ENCODE measurements at regions not wholly inside any gene's neighbourhood (a gene's known extent, or its start where the extent isn't known, plus 50 kb on each side); places are given as distances from the start of the nearest gene placed in this dataset.

DNA sequence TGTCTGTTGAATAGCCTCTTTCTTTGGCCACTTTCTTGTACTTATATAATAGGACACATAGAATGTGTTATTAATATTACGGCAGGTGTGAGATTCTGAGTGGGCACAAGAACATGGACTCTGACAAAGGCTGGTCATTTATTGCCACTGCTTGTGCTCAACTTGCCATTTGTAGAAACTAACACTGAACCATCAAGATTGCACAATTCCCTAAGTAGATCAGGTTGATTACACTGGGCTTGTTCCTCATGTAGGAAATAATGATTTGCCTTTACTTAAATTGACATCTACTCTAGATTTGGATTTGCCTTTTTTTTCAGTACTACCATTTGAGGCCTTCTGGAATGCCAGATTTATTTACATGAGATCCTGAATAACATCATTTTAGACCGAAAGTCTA lies 342.7 kb upstream of the CWC22 start:
- DNase-seq: no peak

DNA sequence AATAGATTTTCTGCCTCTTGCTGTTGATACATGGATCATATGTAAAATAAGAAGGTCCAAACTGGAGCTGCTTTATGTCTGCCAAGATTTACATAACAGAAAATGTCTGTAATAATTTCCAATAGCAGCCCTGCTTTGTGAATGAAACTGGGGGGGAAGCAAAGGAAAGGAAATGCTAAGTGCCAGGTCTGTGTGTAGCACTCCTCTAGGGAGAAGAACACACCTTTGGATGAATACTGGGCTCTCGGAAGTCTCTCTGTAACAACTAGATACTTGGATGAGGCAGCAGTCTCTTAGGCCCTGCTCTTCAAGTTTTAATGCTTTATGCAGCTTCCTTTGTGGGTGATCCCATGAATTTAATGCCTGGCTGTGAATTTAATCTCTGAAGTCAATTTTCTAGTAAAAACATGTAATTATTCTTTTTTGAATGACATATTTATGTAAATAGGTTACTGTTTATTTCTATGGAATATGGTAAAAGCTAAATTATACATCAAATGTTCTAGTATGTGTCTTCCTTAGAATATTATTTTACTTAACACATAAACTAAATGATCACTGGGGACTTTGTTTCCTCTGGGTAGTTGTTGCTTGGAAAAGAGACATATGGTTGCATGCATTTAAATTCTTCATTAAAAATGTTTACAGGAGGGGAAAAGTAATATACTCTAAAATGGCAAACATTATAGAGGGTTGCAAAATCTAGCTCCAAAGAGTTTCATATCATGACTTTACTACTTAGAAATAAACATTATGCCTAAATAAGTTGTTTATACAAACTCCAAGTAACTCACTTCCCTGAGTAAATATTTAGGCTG lies 336.6 kb upstream of the CWC22 start:
- no peak for DNase-seq

DNA sequence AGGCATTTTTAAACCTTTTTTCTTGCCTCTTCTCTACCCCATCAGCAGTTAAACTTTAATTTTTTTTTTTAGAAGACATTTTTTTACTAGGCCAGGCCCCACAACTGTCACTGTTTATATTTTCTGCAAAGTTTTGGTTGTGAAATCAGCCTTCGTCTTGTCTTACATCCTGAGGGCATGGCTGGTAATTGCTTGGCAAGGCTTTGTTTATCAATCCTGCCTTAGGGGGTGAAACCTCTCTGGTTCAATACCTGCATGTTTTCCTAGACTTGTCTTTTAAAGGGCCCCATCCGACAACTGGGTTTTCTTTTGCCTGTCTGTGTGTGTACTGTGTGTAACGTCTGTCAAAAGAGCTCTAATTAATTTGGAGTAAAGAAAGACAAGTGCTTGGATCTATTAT lies 330.0 kb upstream of the CWC22 start:
- DNase-seq: no peak

DNA sequence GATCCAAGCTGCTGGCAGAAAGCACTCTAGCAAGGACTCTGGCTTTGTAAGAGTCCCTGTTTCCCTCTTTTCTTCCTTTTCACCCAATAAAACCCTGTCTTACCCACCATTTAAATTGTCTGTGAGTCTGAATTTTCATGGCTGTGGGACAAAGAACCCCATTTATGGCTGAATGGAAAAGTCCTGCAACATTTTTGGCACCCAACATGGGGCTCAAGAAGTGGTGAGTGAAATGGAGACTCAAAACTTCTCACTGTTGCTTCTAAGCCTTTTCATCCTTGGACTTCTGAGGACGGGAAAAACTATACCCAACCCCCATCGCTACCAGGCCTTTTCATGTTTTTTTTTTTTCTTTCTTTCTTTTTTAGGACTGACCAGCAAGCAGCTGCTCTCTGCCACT lies 329.5 kb upstream of the CWC22 start:
- DNase-seq: no peak

DNA sequence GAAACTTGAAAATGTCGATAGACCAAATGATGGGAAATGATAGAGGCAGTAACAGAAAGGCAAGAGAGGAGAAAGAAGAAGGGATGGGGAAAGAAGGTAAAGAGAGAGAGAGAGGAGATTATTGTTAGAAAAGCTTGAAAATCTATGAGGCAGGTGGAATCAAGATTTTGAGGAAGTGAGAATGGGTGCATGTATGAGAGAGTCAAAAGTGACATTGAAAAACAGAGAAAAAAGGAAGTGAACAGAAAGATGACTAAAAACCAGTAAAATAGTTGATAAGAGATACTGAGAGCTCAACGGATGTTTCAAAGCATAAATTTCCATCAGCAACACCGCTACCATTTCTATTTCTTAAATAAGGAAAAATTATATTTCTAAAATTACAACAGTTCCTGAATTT lies 327.4 kb upstream of the CWC22 start:
- no peak for DNase-seq

DNA sequence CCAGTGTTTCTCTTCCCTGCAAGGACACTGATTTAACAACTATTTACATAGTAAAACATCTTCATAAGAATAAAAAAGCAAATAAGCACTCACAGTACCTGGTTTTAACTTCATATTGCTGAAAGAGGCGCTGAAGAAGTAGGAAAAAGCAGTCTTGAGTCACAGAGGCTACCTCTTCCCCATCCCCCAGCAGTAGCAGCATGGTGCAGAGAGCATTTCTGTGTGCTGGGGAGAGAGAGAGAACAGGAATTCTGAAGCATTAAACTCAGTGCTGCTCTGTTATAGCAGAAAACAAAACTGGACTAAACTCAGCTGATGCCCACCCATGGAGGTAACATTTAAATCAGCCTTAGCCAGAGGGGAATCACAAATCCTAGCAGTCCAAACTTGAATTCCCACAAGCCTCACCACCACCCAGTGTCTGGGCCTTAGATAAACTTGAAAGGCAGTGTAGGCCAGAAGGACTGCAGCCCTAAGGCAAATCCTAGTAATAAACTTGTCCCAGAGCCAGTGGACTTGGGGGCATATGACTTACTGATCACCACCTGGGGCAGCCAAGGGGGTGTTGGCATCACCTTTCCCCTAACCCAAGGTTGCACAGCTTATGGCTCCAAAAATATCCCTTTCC lies 321.8 kb upstream of the CWC22 start:
- DNase-seq: no peak

DNA sequence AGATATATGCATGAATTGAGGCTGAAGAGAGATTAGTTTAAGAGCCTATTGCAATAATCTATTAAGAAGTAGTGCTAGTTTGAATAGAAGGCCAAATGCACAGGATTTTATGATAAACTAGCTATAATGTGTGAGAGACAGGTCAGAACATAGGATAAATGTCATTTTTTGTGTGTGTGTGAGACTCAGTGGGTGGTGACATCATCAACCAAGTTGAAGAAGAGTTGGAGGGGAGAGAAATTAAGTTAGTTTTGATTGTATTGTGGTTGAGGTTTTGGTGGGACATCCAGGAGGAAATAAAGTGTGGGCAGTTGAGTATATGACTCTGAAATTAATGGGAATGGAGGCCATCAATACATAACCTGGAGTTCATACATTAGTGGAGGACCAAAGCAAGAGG lies 320.1 kb upstream of the CWC22 start:
- DNase-seq: no peak

DNA sequence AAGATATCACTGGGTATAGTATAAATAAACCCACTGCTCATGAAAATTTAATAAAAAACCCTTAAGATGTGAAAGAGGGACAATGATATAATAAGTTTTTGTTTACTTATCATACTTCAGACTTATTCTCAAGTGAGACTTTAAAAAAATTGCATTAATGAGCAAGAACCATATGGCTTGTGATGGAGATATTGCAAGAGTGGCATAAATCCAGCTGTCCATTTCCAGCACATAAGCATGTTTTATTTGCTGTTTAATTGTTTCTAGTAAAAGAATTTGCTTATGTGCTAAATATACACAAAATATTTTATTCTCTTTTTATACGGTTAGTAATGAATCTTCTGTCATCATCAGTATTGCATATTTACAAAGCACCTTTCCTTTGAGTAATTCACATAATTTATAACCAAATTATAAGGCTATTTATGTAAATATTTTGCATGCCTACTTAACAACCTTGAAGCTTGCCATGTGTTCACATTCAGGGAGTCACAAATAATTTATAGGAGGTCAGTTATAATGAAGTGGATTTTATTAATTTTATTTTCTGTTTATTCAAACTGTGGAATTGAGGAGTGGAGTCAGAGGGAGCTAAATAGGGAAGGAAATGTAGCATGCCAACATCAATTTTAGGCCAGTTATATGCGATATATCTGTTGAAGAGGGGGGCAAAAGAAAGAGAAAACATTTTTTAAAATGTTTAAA lies 318.5 kb upstream of the CWC22 start:
- DNase-seq: peak; percentile 20

DNA sequence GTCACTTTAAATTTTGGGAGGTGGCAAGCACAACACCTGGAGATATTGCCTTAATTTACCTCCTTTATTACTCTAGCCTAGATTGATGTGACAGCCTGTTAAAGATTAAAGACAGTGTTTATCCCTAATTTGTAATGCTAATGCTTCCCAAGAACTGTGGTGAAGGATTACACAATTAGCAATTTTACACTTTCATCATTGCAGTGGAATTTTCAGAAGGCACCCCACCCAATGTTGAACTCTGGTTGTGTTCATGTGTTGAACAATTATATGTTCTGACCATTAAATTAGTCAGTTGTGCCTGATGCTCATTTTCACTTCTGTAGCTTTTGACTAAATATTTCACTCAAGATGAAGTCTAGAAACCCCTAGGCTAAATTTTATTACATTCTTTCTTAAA lies 317.1 kb upstream of the CWC22 start:
- DNase-seq: no peak

DNA sequence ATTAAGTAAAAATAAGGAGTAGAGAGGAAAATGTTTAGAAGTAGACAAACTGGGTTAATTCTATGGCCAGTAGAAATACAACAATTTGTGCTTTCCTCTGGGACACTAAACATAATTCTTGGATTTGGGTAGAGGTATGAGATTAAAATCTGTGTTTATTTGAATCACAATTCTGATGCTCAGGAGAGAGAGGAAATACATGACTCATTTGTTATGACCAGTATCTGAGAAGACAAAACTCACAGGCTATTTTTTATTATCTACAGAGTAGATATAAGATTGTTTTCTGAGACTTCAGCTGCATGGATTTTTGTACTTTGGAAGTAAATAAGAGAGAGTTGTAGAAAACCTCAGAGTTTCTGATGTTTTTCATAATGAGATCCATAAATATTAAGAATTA lies 315.7 kb upstream of the CWC22 start:
- no peak for DNase-seq

DNA sequence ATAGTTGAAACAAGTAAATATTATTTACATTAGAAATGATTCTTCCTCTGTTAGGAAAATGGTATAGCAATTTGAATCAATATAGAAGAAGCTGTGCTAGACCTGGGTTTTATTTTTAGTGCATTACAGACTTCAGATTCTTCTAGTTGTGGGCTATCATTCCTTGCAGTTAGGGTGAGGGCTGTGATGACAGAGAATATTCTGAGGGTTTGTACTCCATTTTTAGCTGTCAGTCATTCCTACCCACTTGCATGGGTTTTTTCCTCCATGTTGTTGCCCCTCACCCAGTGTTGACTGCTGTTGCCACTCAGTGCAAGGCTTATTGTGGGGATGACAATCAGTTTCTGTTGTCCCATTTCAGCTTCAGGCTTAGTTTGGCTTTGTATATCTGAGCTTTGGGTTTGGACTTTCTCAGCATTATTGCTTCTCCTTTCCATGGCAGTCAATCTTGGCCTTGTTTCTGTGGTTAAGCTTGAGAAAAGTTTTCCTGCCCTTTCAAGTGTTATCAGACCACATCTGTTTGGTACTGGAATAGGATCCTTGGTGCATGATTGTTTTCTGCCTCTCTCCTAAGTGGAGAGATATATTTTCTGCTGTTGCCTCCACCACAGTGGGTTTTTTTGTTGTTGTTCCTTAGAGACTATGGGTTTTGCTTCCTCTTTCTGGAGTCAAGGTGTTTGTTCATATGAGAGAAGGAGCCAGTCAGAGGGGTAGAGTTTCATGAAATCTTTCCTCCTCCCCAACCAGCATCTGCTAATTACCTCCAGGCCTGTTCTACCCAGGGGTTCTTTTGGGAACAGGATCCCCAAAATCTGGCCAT lies 312.7 kb upstream of the CWC22 start:
- no peak for DNase-seq

DNA sequence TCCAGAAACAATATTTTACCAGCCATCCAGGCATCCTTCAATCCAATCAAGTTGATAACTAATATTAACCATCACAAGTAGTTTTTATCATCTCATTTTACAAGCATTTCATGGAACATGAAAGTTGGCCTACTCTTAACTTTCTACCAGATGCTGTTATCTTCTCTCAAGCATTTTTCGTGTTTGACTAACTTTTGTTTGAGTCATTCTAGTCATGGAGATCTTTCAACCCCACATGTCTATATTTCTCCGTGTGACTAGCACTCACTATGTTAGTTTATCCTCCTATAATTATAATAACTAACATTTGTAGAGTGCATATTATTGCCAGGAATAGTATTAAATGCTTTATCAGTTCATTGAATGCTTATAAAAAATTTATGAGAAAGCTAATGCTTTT lies 307.0 kb upstream of the CWC22 start:
- DNase-seq: no peak

DNA sequence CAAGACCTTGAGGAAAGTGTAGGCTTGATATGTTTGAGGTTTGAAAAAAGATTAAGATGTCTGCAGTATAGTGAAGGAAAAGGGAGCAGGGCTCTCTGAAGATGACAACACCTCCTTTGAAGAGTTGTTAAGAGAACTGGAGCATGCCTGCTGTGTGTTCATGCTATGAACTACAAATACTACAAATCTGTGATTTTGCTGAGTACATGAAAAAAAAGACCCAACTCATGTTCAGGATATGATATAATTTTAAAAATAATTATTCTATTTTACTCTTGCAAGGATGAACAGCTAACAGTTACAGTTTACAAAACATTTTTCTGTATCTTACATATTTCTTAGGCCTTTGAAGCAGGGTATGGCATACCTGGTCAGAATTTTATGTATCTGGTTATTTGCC lies 305.4 kb upstream of the CWC22 start:
- no peak for DNase-seq

DNA sequence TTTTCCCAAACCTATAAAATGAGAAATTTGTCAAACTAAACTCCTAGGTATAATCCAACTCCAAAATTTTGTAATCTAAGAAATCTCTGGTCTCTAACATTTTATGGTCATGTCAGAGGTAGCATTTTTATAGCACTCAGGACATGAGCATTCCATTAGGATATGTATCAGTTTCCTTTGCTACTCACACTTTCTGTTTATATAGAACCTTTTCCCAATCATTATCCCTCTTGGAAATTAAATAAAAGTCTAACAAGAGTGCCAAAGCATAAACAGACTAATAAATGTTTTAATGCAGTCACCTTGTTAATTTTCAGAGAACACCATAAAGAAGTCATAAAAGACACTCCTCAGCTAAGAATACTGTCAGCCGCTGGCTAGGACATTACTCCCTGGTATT lies 300.0 kb upstream of the CWC22 start:
- DNase-seq: no peak

DNA sequence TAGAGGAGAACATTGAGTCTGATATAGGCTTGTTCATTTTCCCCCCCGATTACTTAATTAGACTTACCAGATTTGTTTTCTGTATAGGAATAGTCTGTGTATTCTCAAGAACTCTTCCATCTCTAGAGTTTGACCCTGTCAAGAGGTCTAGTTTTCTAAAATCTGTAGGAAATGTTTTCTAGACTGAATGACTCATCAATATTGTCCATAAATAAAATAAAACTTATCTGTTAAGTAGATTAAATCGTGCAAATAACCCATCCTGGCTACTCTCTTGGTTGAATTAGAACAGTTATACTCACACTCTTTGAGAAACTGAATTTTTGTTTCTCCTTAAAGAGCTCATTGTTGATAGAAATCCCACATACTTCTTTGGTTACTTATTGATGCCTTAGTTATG lies 299.2 kb upstream of the CWC22 start:
- DNase-seq: no peak

DNA sequence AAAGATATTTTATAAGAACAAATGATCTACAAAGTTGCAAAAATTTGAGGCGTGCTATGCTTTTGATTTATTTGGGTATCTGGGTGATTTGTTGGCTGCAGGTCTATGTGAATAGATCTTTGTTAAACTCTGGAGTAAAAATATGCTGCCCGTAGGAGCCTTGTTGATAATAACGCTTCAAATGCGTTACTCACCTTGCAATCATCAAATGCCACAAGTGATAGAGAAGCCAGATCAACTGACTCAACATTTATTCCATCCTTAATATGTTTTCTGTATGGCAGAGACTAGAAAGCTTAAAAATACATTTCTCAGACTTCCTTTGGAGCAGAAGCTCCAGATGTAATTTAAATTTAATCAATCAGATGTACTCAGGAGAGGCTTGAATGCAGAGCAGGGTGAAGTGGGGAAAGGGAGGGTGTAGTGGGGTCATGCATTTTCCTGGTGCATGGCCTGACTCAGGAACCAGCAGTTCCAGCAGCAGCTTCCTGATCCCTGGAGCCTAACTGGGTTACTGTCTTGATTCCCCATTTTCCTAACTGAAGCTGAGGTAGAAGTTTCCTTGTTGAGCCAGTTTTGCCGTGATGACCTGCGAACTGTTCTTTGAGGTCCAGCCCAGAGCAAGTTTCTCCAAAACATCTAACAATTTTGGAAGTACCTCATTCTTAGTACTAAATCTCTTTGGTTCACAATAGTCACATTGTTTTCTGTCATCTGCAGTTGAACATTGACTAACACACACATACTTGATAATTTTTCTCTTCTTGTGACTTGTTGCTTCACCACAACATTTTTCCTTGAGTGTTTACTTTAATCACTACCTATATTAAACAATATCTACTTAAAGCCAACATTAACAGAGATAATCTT lies 284.7 kb upstream of the CWC22 start:
- DNase-seq: no peak

DNA sequence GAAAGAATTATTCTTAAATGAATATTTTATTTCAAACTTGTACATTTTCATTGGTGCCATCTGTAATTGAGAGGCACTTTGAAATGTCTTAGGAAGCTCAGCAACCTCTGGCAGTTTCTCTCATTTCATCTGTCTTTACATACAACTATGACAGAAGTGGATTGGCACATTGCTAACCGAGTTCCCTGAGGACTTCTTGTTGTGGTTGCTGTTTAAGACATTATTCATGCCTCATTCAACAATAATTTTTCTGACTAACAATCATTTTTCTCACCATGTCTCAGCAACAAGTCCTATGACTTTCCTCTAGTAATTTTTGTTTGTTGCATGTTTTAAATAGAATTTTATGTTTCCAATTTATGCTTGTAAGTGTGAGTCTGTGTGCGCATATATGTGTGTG lies 284.0 kb upstream of the CWC22 start:
- no peak for DNase-seq

DNA sequence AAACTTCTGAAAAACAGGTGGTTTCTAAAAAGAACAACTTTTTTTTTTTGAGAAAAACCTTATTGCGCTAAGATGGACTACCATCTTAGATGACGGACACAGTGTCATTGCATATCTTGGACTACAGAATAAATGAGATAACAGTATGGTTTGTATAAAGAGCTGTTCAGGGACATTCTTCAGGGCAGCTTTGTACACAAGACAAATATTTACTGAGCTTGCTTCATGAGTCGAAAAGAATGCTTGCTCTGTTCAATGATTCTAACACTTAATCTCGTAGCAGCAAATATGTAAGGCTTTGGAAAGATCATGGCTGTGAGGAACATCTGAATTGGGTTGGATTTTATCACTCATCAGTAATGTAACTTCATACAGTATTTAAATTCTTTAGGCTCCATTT lies 282.5 kb upstream of the CWC22 start:
- no peak for DNase-seq

DNA sequence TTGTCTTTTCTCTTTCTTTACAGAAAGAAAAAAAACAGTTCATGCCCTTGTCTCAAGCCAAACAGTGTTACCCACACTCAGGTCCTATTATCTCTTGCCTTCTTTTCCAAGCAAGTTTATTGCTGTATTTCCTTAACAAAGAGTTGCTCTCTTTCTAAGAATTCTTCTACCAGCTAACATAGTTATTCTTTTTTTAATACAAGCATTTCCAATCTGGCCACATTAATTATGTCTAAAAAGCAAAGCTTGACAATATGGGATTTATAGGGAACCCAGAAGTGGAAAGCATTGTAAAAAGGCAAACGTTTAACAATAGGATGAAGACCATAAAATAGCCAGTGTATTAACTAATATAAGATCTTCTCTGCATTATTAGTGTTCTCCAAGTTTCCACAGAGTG lies 272.5 kb upstream of the CWC22 start:
- no peak for DNase-seq

DNA sequence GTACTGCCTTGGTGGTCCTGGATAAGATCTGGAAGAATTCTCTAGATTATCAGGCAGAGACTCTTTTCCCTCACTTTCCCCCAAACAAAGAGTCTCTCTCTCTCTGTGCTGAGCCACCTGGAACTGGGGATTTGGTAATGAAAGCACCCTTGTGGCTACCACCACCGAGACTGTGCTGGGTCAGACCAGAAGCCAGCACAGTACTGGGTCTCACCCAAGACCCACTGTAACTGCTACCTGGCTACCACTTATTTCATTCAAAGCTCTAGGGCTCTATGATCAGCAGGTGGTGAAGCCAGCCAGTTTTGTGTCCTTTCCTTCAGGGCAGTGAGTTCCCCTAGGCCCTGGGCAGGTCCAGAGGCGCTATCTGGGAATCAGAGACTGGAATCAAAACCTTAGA lies 269.6 kb upstream of the CWC22 start:
- no peak for DNase-seq

DNA sequence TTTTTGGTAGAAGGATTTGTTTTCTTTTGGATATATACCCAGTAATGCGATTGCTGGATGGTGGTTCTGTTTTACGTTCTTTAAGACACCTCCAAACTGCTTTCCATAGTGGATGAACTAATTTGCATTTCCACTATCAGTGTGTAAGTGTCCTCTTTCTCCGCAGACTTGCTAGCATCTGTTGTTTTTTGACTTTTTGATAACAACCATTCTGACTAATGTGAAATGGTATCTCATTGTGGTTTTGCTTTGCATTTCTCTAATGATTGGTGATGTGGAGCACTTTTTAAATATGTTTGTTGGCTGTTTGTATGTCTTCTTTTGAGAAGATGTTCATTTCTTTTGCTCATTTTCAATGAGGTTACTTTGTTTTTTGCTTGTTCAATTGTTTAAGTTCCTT lies 260.9 kb upstream of the CWC22 start:
- DNase-seq: peak; percentile 38

DNA sequence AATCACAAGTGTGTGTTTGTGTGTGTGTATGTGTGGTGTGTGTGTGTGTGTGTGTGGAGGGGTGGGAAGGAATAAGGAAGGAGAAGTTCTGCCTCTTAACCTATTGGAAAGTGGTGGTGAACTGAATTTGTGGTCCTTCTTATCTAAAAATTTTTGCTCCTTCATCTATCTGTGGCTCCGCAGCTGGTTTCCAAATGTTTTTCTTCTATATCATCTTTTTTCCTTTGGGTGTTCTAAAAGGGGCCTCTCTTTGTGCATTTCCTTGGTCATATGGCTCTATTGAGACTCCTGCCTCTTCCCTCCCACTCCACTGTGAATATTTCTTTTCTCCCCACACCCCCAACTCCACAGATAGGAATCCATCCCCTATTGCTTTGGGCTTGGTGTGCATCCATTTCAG lies 254.9 kb upstream of the CWC22 start:
- no peak for DNase-seq

Data from NCI-H526 treated with DMSO at 0.1 percent for 48 hours (cell line).